GM18861 (cell line): ENCODE measurements at regions not wholly inside any gene's neighbourhood (a gene's known extent, or its start where the extent isn't known, plus 50 kb on each side); places are given as distances from the start of the nearest gene placed in this dataset.
"Not testable (repeated sequence)": the region's sequence is repeated elsewhere in the genome, so short reads cannot be mapped to it uniquely, and the experiment has no call there.

Experiments used
- ATAC-seq: cut with Tn5 transposase; IDR thresholded peaks from one replicate; pipeline ENCODE4 v1.9.1; 2021; ENCODE audit not compliant: unreplicated experiment

DNA sequence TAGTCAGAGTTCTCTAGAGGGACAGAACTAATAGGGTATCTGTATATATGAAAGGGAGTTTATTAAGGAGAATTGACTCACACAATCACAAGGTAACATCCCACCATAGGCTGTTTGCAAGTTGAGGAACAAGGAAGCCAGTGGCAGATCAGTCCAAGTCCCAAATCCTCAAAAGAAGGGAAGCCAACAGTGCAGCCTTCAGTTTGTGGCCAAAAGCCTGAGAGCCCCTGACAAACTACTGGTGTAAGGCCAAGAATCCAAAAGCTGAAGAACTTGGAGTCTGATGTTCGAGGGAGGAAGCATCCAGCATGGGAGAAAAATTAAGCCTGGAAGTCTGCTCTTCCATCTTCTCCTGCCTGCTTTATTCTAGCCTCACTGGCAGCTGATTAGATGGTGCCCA is 1107.2 kb upstream of the CELF2 start:
- ATAC-seq = no peak

DNA sequence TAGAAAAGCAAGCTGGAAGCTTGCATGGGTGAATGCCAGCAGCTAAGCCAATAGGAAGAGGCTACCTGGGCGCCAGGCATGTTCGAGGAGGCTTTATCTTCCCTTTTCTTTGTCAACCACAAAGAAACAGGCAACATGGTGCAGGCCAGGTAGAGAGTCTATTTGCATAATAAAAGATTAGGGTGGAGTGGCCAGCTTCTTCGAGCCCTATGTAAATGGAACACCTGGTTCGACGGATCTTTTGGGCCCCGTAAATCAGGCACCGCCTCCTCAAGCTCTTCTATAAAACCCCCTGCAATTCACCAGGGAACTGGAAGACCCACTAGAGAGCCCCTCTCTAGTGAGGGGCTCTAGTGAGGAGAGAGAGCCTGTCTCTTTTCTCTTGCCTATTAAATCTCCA is 1106.2 kb upstream of the CELF2 start:
- no peak for ATAC-seq

DNA sequence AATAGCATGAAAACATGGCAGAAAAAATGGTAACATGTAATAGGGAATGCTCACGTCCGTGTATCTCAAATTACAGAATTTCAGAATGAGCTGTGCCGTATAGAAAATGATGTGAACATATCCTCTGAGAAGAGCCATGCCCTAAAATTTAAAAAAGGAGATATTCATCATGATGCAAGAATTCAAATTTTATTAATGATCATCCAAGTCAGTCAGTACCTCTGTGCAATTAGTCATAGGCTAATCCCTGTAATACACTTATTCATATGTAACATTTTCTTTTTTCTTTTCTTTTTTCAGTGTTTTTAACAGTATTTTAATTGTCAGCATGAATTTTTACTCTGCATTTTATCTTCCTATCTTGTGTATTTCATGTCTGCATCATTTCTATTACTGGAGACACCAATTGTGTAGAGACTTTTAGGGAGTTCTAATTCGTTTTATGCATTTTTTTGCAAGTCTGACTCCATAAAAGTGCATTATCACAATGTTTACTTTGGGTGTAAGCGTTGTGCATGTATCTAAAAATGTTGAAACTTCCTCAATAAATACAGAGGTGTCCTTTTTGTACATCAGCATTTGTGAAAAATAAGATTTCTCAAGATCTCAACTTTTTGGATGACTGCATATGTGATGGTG is 1103.7 kb upstream of the CELF2 start:
- ATAC-seq = no peak

DNA sequence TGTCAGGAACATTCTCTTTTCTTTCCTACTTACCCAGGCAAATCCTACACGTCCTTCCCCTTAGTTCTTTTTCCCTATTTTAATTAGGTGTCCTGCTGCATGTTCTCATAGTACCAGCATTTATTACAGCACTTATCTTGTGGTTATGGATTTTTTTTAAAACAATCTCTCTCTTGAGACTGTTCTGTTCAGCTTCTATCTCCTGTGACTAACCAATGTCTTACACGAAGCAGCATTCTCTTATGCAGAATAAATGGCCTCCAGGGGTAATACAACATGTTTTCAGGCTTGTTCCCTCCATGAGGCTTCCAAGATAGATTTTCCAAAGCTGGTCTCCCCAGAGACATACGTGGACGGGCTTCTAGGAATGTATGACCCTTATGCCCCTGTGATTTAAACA is 1096.1 kb upstream of the CELF2 start:
- ATAC-seq = no peak

DNA sequence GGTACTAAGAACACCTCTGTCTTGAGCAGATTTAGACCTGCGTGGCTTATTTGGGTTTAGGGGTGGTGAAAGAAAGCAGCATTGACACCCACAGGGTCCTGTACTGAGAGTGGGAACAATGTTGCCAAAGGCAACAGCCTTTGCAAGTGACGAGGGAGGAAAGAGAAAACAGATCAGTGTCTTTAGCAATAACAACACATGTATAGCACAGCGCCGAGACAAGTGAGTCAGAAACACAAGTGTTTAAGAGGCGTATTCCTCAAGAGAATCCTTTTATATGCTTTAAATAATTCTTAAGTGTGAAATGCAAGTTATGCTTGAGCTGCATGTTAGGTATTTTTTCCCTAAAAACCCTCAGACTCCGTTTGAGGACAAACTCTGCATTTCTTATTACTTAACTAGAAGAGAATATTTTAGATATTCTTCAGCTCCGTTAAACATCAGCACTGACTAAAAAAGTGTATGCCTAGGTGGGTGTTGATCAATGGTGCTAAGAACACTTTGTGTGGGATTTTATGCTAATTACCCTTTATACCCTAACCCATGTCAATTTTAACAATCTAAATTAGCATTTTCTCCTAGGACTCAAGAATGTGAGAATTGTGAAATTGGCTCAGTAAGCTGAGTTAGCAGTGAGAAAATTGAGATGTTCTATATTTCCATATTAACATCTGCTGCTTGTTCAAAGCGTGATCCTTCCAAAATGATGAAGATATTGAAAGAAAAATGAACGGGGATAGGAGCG is 1095.4 kb upstream of the CELF2 start:
- ATAC-seq = no peak

DNA sequence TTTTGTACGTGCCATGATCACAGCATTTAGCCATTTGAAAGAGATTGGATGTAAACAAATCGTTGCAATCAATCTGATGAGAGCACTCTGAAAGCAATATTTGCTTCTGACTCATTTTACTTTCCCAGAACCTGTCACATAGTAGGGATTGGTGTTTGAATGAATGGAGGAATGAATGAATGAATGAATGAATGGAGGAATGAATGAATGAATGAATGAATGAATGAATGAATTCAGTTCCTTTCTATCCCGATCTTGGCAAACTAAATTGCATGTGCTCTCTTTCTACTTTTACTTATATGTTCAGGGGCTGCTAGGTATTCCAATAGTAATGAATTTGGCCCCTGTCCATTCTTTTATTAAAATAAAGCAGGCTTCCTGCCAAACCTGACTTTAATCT is 1091.7 kb upstream of the CELF2 start:
- ATAC-seq = no peak

DNA sequence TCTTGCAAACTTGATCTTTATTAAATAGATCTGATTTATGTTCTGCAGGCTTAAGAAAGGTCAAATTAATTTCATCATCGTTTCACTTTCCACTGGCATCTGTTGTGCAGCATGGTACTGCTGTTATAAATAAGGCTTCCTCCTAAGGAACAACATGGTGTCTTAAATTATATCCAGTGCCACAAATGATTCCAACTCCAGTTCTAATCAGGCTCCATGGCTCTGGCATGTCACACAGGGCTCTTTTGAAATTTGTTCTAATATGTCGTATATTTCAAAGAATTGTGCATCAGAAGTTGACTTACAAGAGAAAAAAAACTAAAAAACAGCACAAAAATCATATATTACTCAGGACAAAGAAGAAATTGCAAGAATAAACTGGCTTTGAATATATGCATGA is 1090.8 kb upstream of the CELF2 start:
- ATAC-seq = no peak

DNA sequence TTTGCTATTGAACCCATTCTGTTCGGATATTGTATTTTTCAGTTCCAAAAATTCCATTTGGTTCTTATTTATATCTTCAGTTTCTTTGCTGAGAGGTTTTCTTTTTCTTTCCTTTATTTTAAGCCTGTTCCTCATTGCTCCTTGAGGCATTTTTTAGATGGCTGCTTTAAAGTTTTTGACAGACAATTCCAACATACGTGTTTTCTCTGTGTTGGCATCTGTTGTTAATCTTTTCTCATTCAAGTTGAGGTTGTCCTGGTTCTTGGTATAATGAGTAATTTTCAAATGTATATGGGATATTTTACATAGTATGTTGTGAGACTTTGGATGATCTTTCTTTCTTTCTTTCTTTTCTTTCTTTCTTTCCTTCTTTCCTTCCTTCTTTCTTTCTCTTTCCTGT is 1078.0 kb upstream of the CELF2 start:
- no peak for ATAC-seq

DNA sequence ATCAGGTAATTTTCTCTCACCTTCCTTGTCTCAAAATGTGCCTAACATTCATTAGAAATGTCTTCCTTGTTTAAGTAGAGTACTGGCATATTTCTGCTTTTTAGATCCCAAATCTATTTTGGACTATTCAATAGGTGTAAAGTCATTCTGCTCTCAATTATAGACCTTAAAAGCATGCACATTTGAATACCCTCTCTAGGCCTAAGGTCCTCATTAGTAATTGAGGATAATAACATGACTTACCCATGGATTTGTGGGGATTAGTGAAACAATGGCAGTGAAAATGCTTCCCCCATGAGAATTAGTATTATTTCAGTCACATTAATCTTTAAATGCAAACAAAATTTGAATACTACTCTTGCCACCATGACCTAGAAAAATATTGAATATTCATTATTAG is 1073.0 kb upstream of the CELF2 start:
- no peak for ATAC-seq

DNA sequence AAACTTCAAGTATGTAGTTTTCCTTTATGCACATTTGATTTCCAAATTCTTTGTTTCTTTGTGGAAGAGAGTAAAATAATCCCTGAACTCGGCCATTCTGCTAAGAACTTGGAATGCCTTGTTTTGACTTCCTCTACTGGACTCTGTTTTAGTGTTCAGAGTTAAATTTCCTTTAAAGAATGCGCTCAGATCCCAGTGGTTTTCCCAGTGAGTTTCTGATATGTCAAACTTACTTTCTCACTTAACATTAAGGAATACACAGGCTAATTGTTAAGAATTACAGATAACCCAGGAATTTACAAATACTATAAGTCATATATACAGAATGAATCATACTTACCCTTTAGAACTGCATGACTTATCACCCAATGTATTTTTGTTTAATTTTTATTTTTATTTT is 1067.6 kb upstream of the CELF2 start:
- ATAC-seq = no peak

DNA sequence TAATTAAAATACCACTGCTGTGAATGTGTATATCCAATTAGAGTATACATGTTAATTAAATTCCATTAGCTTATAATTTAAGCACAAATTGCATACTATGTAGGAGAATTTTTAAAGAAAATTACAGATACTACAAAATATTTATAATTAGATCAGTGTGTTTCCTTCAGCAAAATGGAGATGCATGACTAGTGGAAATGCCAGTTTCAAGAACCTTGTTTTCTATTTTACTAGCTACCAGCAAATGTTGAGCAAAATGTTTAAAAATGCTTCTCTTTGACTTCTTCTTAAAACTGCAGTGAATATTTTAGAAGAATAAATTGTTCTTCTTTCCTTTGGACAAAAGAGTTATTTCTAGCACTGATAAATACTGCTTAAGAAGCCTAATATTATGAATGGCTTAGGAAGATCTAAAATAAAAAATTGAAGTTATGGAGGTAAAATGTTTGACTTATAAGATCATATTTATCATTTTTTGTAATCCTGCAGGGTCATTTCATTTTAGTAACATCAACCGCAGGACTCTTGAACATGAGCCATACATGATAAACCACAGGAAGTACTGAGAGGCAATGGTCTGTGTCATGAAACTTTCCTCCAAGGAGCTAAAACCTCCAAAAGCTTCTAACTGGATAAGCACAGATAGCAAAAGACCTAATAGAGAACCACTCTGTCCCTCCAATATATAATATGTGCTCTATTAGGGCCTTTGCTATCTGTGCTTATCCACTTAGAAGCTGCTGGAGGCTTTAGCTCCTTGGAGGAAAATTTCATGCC is 1066.0 kb upstream of the CELF2 start:
- ATAC-seq = no peak

DNA sequence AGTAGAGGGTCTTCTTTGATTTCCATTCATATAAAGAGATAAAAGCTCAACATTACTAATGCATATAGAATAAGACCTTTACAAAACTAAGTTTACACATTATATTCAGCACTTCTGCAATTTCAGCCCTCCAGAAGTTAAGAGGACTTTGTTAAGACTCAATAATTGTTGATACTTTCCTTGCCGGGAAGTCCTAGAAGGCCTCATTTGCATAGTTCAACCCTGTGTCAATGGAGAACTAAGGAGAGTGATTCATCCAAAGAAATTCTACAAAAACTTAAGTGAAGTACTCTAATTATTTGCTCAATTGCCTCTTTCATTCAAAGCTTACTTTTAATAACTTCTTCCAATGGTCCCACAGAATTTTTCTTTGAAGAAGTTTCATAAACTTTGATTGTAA is 1060.3 kb upstream of the CELF2 start:
- no peak for ATAC-seq

DNA sequence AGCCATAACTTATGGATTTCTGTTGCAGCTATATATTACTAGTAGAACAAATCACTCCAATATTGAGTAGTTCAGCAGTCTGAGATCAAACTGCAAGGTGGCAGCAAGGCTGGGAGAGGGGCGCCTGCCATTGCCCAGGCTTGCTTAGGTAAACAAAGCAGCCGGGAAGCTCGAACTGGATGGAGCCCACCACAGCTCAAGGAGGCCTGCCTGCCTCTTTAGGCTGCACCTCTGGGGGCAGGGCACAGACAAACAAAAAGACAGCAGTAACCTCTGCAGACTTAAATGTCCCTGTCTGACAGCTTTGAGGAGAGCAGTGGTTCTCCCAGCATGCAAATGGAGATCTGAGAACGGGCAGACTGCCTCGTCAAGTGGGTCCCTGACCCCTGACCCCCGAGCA is 1059.8 kb upstream of the CELF2 start:
- not testable (repeated sequence) for ATAC-seq

DNA sequence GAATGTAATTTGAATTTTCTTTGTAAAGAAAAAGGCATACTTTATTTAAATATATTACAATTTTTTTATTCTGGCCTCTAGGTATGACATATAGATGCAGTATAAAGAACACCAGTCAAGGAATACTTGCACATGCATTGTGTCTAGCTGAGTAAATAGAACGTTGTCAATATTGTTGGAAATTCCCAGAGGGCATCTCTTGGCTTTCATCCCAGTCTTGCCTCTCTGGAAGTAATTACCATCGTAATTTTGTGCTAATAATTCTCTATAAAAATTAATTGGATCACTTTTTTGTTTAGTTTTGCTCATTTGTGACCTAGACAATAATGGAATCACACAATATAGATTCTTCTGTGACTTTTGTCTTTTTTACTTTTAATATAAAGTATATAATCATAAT is 1052.3 kb upstream of the CELF2 start:
- no peak for ATAC-seq

DNA sequence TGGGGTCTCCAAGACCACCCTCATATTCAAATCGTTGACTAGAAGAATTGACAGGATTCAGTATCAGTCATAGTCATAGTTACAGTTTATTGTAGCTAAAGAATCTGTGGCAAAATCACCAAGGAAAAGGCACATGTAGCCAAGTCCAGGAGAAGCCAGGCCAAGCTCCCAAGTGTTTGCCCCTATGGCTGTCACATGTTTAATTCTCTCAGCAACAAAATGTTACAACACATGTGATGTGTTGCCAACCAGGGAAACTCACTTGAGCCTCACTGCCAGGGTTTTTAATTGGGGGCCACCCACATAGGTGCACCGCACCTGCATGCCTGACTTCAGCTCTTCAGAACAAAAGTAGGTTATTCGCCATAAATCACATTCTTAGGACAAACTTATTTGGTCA is 1030.9 kb upstream of the CELF2 start:
- ATAC-seq = no peak

DNA sequence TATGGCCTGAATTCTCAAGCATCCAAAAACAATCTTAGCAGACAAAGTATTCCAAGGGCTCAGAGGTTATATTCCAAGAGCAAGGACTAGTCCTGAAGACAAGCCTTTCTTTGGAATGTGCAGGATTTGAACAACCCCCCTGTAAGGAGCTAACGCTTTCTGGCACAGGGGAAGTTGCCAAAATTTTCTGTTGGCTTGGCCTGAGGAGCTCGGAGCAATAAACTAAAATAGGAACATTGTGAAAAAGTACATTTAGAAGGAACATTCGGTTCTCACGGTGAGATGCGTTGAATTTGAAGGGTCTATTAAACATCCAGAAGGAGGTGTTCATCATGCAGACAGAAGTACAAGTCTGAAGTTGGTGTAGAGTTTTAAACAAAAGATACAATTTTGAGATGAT is 1030.5 kb upstream of the CELF2 start:
- no peak for ATAC-seq

DNA sequence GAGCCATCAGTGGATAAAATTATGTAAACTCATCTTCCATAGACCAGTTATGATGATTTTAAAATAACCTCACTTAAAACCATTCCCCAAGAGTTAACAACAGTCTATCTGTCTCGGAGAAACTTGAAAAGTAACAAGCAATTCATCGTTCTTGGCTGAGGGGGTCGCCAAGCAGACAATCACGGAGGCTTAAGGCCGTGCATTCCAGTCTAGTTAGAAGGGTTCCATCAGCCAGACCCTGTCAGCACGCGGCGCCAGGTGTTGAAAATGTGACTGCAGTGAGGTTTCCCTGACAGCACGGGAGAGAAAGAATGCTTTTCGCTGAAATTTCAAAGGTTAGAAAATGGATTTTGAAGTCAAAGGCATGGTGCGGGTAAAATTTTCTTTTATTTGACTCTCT is 1025.0 kb upstream of the CELF2 start:
- no peak for ATAC-seq

DNA sequence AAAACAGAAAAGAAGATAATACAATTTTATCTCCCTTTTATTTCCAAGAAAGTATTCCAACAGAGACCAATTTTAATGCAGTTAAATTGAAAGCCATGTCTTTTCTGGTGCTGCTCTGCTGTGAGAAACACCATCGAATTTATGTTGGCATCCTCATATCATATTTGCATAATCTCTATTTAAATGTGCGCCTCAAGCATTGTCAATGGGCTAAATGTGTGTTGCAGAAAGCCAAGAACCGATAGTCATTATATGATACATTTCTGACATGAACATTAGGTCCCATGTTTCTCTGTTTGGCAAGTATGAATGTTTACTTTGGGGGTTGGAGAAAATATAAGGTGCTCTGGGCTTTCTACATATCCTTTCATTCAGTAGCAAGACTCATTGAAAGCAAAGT is 1023.5 kb upstream of the CELF2 start:
- ATAC-seq = no peak

DNA sequence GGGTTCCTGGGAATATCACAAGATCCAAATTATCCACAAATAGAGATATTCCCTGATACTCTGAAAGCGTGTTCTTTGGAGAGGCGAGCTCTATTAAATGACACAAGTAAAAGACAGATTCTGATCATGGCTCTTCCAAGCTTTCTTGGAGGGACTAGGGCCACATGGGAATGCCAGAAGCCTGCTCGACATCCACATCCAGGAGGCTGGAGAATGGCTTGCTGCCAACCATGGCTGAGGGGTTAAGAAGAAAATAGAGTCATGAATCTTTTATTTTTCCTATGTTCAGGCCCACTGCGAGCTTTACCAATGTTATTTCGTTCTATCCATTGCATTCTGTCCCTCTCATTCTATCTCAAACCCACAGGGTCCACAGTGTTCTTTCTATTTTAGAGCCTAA is 1018.0 kb upstream of the CELF2 start:
- ATAC-seq = no peak

DNA sequence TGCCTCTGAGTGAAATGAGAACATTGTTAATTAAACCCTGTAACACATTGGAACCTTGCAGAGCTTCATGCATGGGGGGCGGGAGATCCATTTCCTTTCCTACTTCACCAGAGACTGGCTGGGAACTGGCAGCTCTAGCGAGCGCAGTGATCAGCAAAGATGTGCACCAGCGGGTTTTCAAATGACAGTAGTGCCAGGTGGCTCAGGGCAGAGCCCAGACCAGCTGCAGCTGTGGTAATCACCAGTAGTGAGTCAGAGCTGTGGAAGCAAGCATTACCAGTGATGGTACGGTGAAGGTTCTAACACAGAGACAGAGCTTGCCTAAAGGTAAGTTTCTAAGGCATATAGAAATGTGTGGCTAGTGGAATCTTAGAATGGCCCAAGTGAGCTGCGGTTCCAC is 1009.7 kb upstream of the CELF2 start:
- ATAC-seq = no peak

DNA sequence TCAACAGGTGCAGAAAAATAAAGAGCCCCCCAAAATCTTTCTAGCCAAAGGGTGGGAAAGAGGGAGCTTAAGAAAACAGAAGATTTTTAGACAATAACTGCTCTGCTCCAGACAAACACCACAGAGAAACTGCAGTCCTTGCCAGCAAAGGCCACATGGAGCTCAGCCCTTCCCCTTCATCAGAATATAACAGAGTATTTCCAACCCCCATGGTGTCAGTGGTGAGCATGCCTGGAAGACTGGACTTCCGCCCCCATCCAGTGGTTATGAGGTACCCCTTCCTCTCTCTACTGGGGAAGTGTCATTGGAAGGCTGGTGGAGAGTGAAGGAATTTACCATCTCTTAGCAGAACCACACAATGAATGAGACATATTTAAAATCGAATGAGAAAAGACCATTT is 1007.3 kb upstream of the CELF2 start:
- ATAC-seq = no peak

DNA sequence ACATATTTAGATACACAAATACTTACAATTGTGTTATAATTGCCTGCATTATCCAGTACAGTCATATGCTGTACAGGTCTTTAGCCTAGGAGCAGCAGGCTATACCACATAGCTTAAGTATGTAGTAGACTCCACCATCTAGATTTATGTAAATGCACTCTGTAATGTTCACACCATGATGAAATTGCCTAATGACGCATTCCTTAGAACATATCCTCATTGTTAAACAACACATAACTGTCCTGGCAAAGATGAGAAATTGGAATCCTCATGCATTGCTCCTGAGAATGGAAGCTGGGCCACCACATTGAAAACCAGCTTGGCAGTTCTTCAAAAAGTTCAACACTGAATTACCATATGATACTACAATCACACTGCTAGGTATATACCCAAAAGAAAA is 1002.8 kb upstream of the CELF2 start:
- ATAC-seq = no peak
